CD4-positive, alpha-beta T cell treated with Interleukin-6 for 4 hours (primary cell): ENCODE measurements at regions not wholly inside any gene's neighbourhood (a gene's known extent, or its start where the extent isn't known, plus 50 kb on each side); places are given as distances from the start of the nearest gene placed in this dataset.
"Not testable (repeated sequence)": the region's sequence is repeated elsewhere in the genome, so short reads cannot be mapped to it uniquely, and the experiment has no call there.

Experiments used
- DNase-seq: peaks from one replicate; pipeline ENCODE4 v3.0.0-alpha.2; 2020; ENCODE audit warnings: mixed read lengths

- no peak for DNase-seq
Measured at GRCh38 chr16:86077243-86077940, 178.4 kb downstream of the IRF8 start.

DNA sequence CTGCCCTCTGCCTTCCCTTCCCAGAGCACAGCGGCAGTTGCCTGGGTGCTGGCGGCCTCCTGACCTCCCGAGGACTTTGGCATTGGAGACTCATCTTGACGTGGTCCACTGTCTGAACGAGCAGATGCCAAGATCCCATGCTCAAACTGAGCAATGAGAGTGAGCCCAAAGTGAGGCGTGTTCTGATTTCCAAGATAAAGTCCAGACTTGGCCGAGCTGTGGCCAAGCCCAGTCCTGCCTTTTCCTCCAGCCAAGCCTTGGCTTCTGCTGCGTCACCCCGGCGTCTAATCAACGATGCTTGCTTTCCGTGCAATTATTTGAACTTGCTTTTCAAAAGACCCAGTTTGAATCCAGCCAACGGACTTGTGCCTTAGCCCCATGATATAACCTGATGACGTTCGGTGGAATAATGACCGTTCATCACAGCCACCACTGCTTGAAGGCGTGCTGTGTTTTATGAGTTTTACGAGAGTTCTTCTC is 179.2 kb downstream of the IRF8 start:
- DNase-seq, result no peak

- not testable (repeated sequence) for DNase-seq
Measured at GRCh38 chr16:86078711-86079110, 179.7 kb downstream of the IRF8 start.

DNA sequence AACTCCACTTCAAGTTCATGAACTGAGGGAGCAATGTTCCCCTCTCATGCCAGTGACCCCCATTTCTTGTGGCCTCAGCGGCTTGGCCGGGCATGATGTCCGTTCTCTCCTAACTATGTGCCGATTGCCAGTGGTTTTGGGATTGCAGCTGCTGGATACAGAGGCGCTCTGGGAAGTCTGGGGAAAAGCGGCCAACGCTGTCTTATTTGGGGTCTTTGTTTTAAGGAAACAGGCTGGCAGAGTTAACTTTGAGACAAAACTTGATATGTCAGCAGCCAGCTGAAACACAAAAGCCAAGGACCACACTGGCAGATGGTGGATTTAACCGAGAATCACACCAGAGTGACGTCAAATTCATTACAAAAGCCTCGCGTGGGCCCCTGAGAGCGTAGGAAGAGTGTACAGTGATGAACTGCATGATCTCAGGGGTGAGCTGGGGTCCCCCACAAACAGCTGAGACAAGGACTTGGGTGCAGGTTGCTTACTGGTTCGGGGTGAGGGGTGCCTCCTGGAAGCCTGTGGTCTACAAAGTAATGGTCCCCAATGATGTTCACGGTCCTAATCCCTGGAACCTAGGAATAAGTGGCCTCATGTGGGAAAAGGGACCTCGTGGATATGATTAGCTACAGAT is 180.4 kb downstream of the IRF8 start:
- no peak for DNase-seq

- DNase-seq, result no peak
Measured at GRCh38 chr16:86080131-86080875, 181.3 kb downstream of the IRF8 start.

GRCh38 chr16:86080982-86081381 is 182.0 kb downstream of the IRF8 start:
- no peak for DNase-seq

GRCh38 chr16:86082418-86083030 is 183.6 kb downstream of the IRF8 start:
- no peak for DNase-seq

DNA sequence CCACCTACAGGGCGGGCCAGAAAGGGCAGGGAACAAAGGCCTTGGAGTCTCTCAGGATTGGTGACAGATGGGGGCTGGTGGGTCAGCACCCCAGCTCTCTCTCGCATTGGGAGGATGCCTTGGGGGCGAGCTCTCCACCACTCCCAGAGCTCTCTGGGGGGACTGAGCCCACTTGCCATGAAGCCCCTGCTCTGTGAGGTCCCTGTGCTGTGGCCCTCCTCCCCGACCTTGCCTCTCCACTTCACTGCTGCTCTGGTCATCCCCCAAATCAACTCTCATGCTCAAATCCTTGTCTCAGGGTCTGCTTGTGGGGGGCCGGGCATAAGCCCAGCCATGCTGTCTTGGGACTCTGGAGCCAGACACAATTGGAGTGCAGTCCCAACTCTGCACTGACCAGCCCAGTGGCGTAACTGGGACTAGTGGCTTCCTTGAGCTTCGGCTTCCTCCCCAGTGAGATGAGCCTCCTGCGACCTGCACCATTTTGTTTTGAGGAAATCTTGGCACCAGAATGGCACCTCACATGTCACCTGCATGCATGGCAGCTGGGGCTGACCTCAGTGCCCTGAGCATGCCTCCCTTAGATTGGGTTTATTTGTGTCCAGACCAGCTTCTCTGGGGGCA is 184.5 kb downstream of the IRF8 start:
- no peak for DNase-seq

DNA sequence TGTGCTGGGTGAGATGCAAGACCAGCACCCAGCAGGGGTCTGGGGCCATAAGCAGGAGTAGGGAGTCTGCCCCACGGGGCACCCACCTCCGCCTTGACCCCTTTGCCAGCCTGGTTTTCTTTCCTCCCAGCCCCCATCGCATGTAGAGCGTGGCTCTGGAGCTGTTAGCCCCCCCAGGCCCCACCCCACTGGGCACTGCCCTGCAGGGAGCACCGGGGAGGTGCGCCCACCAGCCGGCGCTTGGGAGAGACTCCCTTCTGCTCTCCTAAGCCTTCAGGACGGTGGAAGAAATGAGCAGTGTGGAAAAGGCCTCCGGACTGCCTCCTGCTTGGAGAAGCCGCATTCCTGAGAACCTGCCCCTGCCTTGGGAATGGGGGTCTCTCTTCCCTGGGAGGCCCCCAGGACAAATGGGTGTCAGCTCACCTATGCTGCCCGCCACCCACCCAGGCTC is 186.2 kb downstream of the IRF8 start:
- no peak for DNase-seq

GRCh38 chr16:86085795-86086194 is 186.8 kb downstream of the IRF8 start:
- no peak for DNase-seq

DNA sequence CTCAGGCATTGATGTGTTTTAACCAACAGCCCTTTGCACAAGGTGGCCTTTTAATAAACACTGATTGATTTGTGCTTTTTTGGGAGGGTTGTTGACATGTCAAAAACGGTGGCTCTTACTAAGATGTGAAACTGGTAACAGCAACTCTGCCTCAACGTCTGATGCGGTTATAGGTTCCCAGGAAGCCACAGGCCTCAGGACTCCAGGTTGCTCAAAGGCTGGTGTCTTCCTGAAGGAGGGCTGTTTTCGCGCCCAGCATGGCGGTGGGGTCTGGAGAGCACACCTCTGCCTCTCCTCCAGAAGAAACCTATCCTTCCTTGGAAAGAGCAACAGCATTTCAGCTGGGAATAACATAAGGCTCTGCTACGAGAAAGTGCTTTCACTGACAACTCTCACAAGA is 187.5 kb downstream of the IRF8 start:
- no peak for DNase-seq

- no peak for DNase-seq
Measured at GRCh38 chr16:86087011-86087895, 188.3 kb downstream of the IRF8 start.

- no peak for DNase-seq
Measured at GRCh38 chr16:86087896-86088230, 188.9 kb downstream of the IRF8 start.

GRCh38 chr16:86088287-86088686 is 189.3 kb downstream of the IRF8 start:
- no peak for DNase-seq

DNA sequence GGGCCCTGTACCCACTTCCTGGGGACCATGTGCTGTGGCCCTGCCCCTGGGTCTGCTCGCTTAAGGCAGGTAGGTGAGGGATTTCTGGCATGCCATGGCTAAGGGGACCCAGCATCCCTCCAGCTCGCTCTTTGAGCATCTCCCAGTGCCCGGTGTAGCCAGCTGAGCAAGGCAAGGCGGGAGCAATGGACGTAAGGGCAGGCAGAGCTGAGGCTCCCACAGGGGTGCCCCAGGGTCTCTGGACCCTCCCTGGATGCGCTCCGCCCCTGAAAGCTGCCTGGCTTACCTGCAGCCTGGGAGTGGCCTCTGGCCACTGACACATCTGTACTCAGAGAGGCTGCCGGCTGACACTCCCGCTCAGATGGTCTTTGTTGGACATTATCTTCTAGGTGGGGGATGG is 189.9 kb downstream of the IRF8 start:
- DNase-seq, result no peak

DNA sequence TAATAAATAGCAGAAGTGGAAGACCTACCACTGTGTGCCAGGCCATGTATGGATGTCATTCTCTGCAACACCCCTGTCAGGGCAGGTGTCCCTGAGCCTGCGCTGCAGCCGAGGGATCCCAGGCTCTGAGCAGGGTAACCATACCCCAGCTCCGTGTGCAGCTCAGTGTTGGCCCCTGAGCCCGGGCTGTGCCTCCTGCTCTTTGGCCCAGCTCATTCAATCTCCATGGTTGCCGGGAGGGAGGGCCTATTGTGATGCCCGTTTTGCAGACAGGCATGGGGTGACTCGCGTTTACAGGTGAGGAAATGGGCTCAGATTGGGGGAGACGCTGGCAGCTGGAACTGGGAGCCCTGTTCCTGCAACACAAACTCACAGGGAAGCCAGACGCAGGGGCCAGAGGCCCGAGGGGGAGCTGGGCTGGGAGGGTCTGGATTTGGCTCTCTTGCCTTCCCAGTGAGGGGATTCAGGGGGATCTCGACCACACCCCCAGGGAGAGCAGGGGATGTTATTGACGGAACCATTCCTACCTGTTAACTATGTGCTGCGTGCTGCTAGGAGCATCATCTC is 190.5 kb downstream of the IRF8 start:
- DNase-seq, result no peak

DNA sequence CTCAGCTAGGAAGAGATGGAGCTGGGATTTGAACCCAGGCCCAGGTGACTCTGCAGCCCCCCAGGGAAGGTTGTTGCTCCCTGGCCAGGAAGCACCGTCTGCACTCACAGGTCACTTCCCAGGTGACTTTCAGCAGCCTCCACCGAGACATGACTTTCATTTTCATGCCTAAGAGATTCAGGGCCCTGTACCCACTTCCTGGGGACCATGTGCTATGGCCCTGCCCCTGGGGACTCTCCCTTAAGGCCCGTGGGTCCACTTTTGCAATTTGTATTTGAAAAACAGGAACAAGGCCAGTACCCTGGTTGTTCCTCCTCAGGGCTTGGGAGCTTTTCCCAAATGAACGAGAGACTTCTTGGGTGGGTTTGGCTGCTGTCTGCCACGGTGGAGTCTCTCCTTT is 191.0 kb downstream of the IRF8 start:
- no peak for DNase-seq

GRCh38 chr16:86090461-86091170 is 191.7 kb downstream of the IRF8 start:
- no peak for DNase-seq

- no peak for DNase-seq
Measured at GRCh38 chr16:86091976-86092375, 193.0 kb downstream of the IRF8 start.

GRCh38 chr16:86092586-86093480 is 193.9 kb downstream of the IRF8 start:
- no peak for DNase-seq
